HepG2 (cell line): ENCODE measurements at regions not wholly inside any gene's neighbourhood (a gene's known extent, or its start where the extent isn't known, plus 50 kb on each side); places are given as distances from the start of the nearest gene placed in this dataset.

Source experiments
- HNF1B ChIP-seq: sonication (generic); formaldehyde crosslinking; IDR thresholded peaks from 2 replicates; pipeline ENCODE4 v1.5.1; 2020; ENCODE audit warnings: mild to moderate bottlenecking, moderate library complexity, missing genetic modification reagents
- HNRNPUL1 ChIP-seq: fragments of 200-400 bp; formaldehyde crosslinking; IDR thresholded peaks from 2 replicates; pipeline ENCODE4 v1.6.1; 2017; ENCODE audit warnings: low read depth, mild to moderate bottlenecking, low read length, moderate library complexity
- REST ChIP-seq, 2 experiments: IDR thresholded peaks; 2 replicates each; pipeline ENCODE4 v1.6.1; 2011 to 2012; ENCODE audit warnings: low read length in 2 of 2, borderline replicate concordance in 1 of 2, low read depth in 1 of 2, mild to moderate bottlenecking in 1 of 2, moderate library complexity in 1 of 2
- SNAPC4 ChIP-seq: sonication (generic); formaldehyde crosslinking; IDR thresholded peaks from 2 replicates; pipeline ENCODE4 v1.4.0; 2020; ENCODE audit warnings: mild to moderate bottlenecking, missing genetic modification reagents
- ZBTB34 ChIP-seq: sonication (generic); formaldehyde crosslinking; IDR thresholded peaks from 2 replicates; pipeline ENCODE4 v1.8.0; 2022; ENCODE audit warnings: mild to moderate bottlenecking, missing genetic modification reagents
- ZHX2 ChIP-seq, 2 experiments: sonication (generic) in 1 of 2; formaldehyde crosslinking in 1 of 2; IDR thresholded peaks; 2 replicates each; pipeline versions ENCODE4 v1.6.1 to v1.9.0; 2014 to 2022; ENCODE audit warnings: antibody characterized with exemption in 1 of 2, borderline replicate concordance in 1 of 2, inconsistent platforms in 1 of 2, low read depth in 1 of 2, missing genetic modification reagents in 1 of 2
- ZSCAN5A ChIP-seq: sonication (generic); formaldehyde crosslinking; IDR thresholded peaks from 2 replicates; pipeline ENCODE4 v1.8.0; 2022; ENCODE audit warnings: mild to moderate bottlenecking, missing genetic modification reagents, borderline replicate concordance

GRCh38 chr19:56978023-56978565 is 137.6 kb upstream of the PEG3 start (continued):
- TF ChIP-seq HNF1B, result peak; percentile 97
- TF ChIP-seq REST (IDR thresholded peaks at IDR 0.05; ENCODE audit: borderline replicate concordance in 1 of 2, low read depth in 1 of 2, low read length in 2 of 2), result peak in 1 of 2 experiments; percentile 50; a peak in 1 of 4 replicates
- TF ChIP-seq SNAPC4 (CRISPR knock-in tag), result no peak
- peak; percentile 96; the same call in 1 of the 2 replicates for TF ChIP-seq ZSCAN5A (CRISPR knock-in tag)
- peak; percentile 73; the same call in 1 of the 2 replicates for TF ChIP-seq ZHX2 (IDR thresholded peaks at IDR 0.05; ENCODE audit: low read depth)
- no peak for TF ChIP-seq ZHX2 (CRISPR knock-in tag; IDR thresholded peaks at IDR 0.05; ENCODE audit: borderline replicate concordance)
- peak; percentile 89 for TF ChIP-seq ZBTB34
- no peak for TF ChIP-seq HNRNPUL1
